ENCODE measurements at regions not wholly inside any gene's neighbourhood (a gene's known extent, or its start where the extent isn't known, plus 50 kb on each side); places are given as distances from the start of the nearest gene placed in this dataset.

DNA sequence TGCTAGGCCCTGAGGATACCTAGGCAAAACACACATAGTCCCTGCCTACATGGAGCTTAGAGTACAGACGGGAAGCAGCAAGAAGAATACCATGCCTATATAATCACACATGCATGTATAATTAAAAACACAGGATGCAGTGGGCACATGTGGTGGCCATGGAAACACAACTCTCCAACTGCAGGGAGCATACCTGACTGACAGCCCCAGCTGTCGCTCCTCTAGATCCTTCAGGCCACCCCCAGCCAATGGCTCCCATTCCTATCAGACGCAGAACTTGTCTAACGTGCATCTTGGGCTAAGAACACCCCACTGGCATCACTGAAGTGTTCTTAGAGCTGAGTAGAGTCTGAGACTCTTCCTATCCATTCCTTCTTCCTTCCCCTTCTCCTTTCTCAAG is 125.5 kb upstream of the FRMD4B start:
- DNase-seq: no peak
- H3K4me1 Mint-ChIP-seq (ENCODE audit: low read depth): no peaks in the 10 kb centered on the region
- no peaks in the 10 kb centered on the region for H3K9me3 Mint-ChIP-seq
- H3K27me3 Mint-ChIP-seq (ENCODE audit: low read depth): peaks cover 10% of the 10 kb centered on the region
- H3K36me3 Mint-ChIP-seq (ENCODE audit: insufficient read depth): no peaks in the 10 kb centered on the region
- ATAC-seq: no peak
- H3K4me3 Mint-ChIP-seq: no peak overlapping the region

DNA sequence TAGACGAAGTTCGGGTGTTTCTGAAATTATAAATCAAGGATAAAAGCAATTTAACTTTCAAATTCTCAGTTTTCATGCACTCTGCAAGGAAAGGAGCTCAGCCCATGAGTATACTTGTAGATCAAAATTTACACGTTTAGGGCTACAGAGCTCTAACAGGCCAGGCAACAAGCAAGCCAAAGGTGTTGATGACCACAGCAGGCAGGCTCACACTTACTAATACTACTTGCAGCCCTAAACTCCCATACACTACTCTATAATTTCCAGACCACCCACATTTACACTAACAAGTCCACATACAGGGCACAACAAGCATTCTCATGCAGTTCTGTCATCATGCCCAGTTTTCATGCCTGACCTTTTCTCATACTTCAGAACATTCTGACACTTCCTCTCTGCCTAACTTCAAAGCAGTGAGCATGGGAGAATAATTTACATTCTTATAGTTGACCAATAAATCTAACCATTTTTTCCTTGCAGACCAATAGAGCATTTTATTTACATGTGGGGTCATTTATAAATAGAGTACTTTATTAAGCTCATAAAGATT is 124.7 kb upstream of the FRMD4B start:
- Mint-ChIP-seq H3K36me3 (ENCODE audit: insufficient read depth) (no peaks in the 10 kb centered on the region), H3K27me3 (ENCODE audit: low read depth) (peaks cover 10% of the 10 kb centered on the region), H3K4me1 (ENCODE audit: low read depth) (no peaks in the 10 kb centered on the region), H3K9me3 (no peaks in the 10 kb centered on the region), H3K4me3 (no peak overlapping the region)
- no peak for DNase-seq
- ATAC-seq: no peak

DNA sequence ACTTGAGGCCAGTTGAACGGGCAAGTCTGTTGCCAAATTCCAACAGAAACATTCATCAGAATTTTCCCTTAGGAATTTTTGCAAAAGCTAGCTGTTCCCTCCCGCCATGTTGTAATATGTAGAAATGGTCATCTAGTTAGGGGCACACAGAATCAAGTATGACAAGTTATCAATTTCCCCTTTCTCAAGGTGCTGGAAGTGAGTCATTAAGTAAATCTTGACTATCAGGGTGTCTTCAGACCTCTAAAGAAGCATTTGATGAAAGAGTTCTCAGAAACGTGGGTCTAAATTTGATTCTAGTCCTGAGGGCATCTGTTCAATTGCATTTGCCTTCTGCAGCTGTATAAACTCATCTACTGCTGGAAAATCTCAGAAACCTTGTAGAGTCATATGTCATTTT is 123.4 kb upstream of the FRMD4B start:
- no peak for DNase-seq
- Mint-ChIP-seq H3K36me3 (ENCODE audit: insufficient read depth) (no peaks in the 10 kb centered on the region), H3K27me3 (ENCODE audit: low read depth) (peaks cover 10% of the 10 kb centered on the region), H3K4me1 (ENCODE audit: low read depth) (no peaks in the 10 kb centered on the region), H3K4me3 (no peak overlapping the region), H3K9me3 (no peaks in the 10 kb centered on the region)
- no peak for ATAC-seq

DNA sequence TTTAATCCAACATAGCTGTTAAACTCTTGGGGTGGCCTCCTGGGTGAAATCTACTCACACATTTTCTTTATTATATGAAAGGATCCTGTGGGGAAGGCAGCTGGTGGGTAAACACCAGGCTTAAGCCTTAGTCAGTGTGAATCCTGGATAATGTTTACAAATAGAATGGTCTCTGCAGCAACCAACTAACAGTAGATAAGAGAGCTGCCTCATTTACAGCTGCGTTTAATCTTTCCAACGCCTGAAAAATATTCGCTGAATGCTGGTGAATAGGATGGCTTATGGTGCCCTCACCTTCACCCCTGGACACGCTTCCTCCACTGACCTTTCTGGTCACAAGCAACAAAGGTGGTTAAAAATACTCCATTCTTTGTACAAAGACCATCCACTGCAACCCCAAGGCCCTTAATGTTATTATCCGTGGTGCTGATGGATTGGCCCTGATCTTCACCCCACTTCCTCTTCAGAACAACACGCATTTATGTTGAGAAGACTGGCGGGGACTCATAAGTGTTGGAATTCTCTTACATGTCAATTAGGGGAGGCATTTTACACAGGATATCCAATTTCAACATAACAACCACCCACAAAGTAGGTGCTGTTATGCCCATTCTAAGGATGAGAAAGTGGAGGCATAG is 120.0 kb upstream of the FRMD4B start:
- no peak for DNase-seq
- H3K9me3 Mint-ChIP-seq: no peaks in the 10 kb centered on the region
- no peaks in the 10 kb centered on the region for H3K36me3 Mint-ChIP-seq (ENCODE audit: insufficient read depth)
- ATAC-seq: no peak
- H3K4me3 Mint-ChIP-seq: no peak overlapping the region
- H3K27me3 Mint-ChIP-seq (ENCODE audit: low read depth): peaks cover 2% of the 10 kb centered on the region
- no peaks in the 10 kb centered on the region for H3K4me1 Mint-ChIP-seq (ENCODE audit: low read depth)

DNA sequence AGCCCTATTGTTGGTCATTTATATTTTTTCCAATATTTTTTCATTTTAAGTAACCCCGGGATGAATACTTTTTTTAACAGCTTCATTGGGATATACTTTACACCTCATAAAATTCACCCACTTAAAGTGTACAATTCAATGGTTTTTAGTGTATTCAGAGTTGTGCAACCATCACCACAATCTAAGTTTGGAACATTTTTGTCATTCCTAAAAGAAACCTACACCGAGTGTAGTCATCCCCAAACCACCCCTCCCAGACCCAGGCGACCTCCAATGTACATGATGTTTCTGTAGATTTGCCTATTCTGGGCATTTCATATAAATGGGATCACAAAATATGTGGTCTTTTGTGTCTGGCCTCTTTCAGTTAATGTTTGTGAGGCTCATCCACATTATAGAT is 118.3 kb upstream of the FRMD4B start:
- no peaks in the 10 kb centered on the region for H3K4me1 Mint-ChIP-seq (ENCODE audit: low read depth)
- no peaks in the 10 kb centered on the region for H3K36me3 Mint-ChIP-seq (ENCODE audit: insufficient read depth)
- H3K27me3 Mint-ChIP-seq (ENCODE audit: low read depth): peaks cover 2% of the 10 kb centered on the region
- ATAC-seq (no peak), DNase-seq (no peak)
- H3K9me3 Mint-ChIP-seq: no peaks in the 10 kb centered on the region
- H3K4me3 Mint-ChIP-seq: no peak overlapping the region

DNA sequence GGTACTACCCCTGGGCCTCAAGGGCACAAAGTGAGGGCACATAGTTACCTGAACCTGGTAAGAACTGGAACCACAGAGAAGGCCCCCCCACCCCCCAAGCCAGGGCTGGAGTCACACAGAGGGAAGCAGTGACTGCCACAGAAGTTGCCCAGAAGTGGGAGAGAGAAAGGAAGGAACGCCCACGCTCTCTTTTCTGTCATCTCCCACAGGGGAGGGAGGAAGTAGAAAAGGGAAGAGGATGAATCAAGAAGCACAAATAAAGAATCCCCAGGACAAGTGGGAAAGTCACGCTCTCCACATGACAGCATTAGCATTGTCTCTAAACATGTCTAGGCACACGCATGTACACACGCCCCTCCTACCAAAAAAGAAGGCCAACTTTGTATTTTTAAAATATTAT is 114.7 kb upstream of the FRMD4B start:
- Mint-ChIP-seq H3K36me3 (ENCODE audit: insufficient read depth) (no peaks in the 10 kb centered on the region), H3K4me1 (ENCODE audit: low read depth) (no peaks in the 10 kb centered on the region), H3K27me3 (ENCODE audit: low read depth) (peaks cover 2% of the 10 kb centered on the region), H3K4me3 (no peak overlapping the region), H3K9me3 (no peaks in the 10 kb centered on the region)
- ATAC-seq (no peak), DNase-seq (no peak)

DNA sequence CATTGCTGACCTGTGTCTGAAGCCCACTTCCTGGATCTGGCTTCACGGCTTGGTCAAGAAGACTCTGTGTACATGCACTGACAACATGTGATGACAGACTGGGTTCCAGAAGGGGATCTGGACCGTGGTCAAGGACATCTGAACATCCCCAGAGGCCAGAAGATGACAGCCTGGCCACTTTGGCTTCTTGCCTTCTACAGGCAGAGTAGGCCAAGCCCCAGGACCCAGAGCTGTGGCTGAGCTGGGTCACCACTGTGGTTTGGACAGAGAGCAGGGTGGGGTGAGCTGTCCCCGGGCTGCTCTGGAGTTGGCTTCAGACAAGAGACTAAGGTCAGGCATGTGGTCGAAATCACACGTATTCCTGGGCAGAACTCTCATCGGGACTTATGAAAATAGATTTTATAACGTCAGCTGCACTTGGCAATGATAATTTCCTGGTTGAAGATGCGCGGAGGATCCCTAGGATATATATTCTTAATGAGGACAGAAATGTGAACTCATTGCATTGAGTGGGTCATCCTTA is 114.1 kb upstream of the FRMD4B start:
- DNase-seq: no peak
- H3K36me3 Mint-ChIP-seq (ENCODE audit: insufficient read depth): no peaks in the 10 kb centered on the region
- H3K9me3 Mint-ChIP-seq: no peaks in the 10 kb centered on the region
- H3K4me1 Mint-ChIP-seq (ENCODE audit: low read depth): no peaks in the 10 kb centered on the region
- no peak overlapping the region for H3K4me3 Mint-ChIP-seq
- H3K27me3 Mint-ChIP-seq (ENCODE audit: low read depth): peaks cover 2% of the 10 kb centered on the region
- no peak for ATAC-seq

DNA sequence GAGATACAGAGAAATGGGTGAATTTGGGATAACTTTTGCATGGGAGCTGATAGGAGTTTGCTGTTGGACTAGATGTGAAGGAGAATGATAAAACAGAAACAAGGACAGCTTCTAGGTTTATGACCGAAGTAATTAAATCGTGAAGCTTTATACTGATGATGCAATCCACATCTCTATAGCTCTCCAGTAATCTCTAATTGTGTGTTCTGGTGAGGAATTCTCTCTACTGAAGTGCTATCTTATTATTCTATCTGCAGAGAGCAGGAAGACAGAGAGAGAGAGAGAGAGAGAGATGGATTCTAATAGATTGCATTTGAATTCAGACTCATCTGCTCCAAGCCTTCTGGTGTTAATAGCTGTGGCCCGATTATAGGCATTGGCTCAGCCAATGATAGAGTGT is 113.5 kb upstream of the FRMD4B start:
- no peak for ATAC-seq
- DNase-seq: no peak
- peaks cover 2% of the 10 kb centered on the region for H3K27me3 Mint-ChIP-seq (ENCODE audit: low read depth)
- H3K36me3 Mint-ChIP-seq (ENCODE audit: insufficient read depth): no peaks in the 10 kb centered on the region
- H3K9me3 Mint-ChIP-seq: no peaks in the 10 kb centered on the region
- no peak overlapping the region for H3K4me3 Mint-ChIP-seq
- no peaks in the 10 kb centered on the region for H3K4me1 Mint-ChIP-seq (ENCODE audit: low read depth)

DNA sequence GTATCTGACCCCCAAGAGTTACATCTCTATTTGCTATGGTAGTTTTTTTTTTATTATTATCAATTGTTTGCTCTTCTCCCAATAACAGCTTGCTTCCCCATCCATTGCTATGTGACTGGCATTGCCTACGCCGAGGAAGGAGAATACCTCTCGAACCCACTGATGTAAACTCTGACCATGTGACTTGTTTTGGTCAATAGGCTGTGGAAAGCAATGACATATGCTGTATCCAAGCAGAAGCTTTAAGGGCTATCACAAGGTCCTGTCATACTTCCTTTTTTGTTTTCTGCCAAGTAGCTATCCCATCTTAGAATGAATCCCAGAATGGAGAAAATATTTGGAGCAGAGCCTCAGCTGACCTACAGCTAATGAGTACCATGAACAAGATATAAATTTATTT is 111.0 kb upstream of the FRMD4B start:
- Mint-ChIP-seq H3K4me3 (no peak overlapping the region), H3K36me3 (ENCODE audit: insufficient read depth) (no peaks in the 10 kb centered on the region), H3K27me3 (ENCODE audit: low read depth) (peaks cover 5% of the 10 kb centered on the region), H3K4me1 (ENCODE audit: low read depth) (no peaks in the 10 kb centered on the region), H3K9me3 (no peaks in the 10 kb centered on the region)
- no peak for DNase-seq
- no peak for ATAC-seq

DNA sequence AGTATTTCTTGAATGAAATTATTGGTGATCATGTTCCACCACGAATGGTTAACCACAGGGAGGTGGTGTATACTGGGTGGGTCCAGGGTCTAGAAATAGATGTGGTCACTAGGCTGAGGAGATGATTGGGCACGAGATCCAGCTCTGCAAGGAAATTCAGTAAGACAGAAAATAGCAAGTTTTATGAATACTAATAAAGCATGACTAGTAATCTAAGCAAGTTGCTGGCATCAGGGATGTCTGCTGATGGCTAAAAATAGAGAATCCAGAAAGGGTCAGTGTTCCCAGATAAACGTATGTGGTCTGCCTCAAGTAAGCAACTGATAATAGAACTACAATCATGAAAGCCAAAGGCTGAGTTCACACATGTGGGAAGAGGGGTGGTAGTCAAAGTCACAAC is 108.3 kb upstream of the FRMD4B start:
- H3K36me3 Mint-ChIP-seq (ENCODE audit: insufficient read depth): no peaks in the 10 kb centered on the region
- DNase-seq (no peak), ATAC-seq (no peak)
- no peak overlapping the region for H3K4me3 Mint-ChIP-seq
- H3K27me3 Mint-ChIP-seq (ENCODE audit: low read depth): peaks cover 8% of the 10 kb centered on the region
- no peaks in the 10 kb centered on the region for H3K9me3 Mint-ChIP-seq
- no peaks in the 10 kb centered on the region for H3K4me1 Mint-ChIP-seq (ENCODE audit: low read depth)

DNA sequence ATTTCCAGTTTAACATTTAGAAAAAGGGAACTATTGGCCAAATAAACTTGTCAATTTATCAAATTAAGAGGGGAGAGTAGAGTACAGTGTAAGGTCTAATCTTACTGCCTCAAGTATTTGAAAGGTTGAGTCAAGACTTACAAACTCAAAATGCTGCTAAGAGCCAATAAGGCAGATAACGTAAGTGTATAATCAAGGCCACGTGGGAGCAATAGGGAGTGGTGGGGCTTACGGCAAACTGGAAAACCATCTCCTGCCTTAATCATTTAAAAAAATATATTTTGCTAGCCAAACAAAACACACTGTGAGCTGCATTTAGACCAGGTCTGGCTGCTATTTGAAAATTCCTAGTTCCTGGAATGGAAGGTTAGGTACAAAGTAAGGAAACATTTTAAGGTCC is 107.3 kb upstream of the FRMD4B start:
- ATAC-seq (no peak), DNase-seq (no peak)
- Mint-ChIP-seq H3K9me3 (no peaks in the 10 kb centered on the region), H3K4me3 (no peak overlapping the region), H3K4me1 (ENCODE audit: low read depth) (no peaks in the 10 kb centered on the region), H3K27me3 (ENCODE audit: low read depth) (peaks cover 8% of the 10 kb centered on the region), H3K36me3 (ENCODE audit: insufficient read depth) (no peaks in the 10 kb centered on the region)

DNA sequence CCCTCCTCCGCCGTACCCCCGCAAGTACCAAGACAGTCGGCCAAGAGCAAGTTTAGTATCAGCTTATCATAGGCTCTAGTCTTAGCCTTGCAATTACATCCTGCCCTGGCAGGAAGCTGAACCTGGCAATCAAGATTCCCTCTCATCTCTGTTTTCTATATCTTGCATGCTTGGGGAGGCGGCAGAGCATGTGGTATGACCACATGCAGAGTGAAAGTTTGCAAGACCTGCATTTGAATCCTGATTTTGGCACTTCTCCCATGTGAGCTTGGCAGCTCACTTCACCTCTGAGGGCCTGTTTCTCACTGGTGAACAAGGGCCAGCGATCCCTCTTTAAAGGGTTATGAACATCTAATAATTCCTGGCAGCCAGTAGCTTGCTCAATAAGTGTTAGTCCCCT is 106.1 kb upstream of the FRMD4B start:
- Mint-ChIP-seq H3K36me3 (ENCODE audit: insufficient read depth) (no peaks in the 10 kb centered on the region), H3K4me3 (no peak overlapping the region), H3K9me3 (no peaks in the 10 kb centered on the region), H3K4me1 (ENCODE audit: low read depth) (no peaks in the 10 kb centered on the region), H3K27me3 (ENCODE audit: low read depth) (peaks cover 9% of the 10 kb centered on the region)
- ATAC-seq (no peak), DNase-seq (no peak)

DNA sequence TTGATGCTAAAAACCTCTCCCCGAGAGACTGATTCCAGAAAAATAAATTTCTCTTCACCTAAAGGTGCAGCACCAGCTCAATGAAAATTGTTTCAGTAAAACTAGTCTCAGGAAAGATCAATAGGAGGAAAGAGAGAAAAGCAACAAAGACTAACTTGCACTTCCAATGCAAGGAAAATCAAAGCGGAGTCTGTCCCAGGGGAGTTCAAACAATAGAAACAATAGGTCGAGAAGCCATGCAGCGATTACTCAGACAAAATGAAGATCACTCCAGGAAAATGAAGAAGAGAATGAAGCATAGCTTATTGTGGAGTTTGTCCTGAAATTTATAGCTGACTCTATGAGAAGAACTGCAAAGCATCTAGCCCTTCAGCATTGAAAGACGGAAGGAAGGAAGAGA is 105.1 kb upstream of the FRMD4B start:
- no peaks in the 10 kb centered on the region for H3K36me3 Mint-ChIP-seq (ENCODE audit: insufficient read depth)
- ATAC-seq: no peak
- H3K4me1 Mint-ChIP-seq (ENCODE audit: low read depth): no peaks in the 10 kb centered on the region
- no peak overlapping the region for H3K4me3 Mint-ChIP-seq
- H3K27me3 Mint-ChIP-seq (ENCODE audit: low read depth): peaks cover 11% of the 10 kb centered on the region
- DNase-seq: no peak
- no peaks in the 10 kb centered on the region for H3K9me3 Mint-ChIP-seq

DNA sequence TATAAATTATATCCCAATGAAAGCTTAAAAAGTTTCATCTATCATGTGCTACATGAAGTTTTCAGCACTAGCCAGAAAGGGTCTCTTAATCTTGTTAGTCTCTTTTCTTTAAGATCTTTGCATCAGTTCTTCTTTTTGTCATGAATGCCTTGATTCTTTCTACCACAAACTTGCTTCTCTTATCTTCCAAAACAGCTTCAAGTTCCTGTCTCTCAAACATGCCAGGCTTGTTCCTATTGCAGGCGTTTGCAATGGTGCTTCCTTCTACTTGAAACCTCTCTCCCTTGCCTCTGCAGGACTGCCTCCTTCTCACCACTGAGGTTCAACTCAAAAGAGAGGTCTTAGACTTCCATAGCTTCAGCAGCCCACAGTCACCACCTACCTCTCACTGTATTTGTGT is 104.3 kb upstream of the FRMD4B start:
- no peak overlapping the region for H3K4me3 Mint-ChIP-seq
- no peak for ATAC-seq
- H3K36me3 Mint-ChIP-seq (ENCODE audit: insufficient read depth): no peaks in the 10 kb centered on the region
- H3K27me3 Mint-ChIP-seq (ENCODE audit: low read depth): peaks cover 11% of the 10 kb centered on the region
- DNase-seq: no peak
- H3K9me3 Mint-ChIP-seq: no peaks in the 10 kb centered on the region
- H3K4me1 Mint-ChIP-seq (ENCODE audit: low read depth): no peaks in the 10 kb centered on the region

DNA sequence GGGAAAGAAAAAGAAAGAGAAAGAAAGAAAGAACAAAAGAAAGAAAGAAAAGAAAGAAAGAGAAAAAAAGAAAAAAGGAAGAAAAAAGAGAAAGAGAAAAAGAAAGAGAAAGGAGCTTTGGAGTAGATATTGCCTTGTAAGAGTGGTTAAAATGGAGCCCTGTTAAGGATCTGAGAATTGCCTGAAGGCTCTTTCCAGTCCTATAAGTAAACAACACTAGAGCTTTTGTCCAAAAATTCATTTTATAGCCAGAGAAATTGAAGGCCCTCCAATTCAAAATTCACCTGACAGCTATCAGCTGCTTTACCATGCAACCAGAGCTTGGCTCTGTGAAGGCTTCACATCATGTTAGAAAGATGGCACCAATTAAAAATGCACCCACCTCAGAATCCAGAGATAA is 102.1 kb upstream of the FRMD4B start:
- no peaks in the 10 kb centered on the region for H3K36me3 Mint-ChIP-seq (ENCODE audit: insufficient read depth)
- DNase-seq (no peak), ATAC-seq (no peak)
- H3K4me3 Mint-ChIP-seq: no peak overlapping the region
- H3K27me3 Mint-ChIP-seq (ENCODE audit: low read depth): peaks cover 11% of the 10 kb centered on the region
- no peaks in the 10 kb centered on the region for H3K4me1 Mint-ChIP-seq (ENCODE audit: low read depth)
- H3K9me3 Mint-ChIP-seq: no peaks in the 10 kb centered on the region

All from activated T-cell treated with anti-CD3 and anti-CD28 coated beads, Interleukin-2, amount 50 U/mL, for 4 hours (primary cell).